K562 (cell line): ENCODE measurements at regions not wholly inside any gene's neighbourhood (a gene's known extent, or its start where the extent isn't known, plus 50 kb on each side); places are given as distances from the start of the nearest gene placed in this dataset.

Experiments used
- ATAC-seq: fragments of 200-7000 bp; cut with Tn5 transposase; 3 replicates; pipeline ENCODE4 v1.9.1; 2020; ENCODE audit warnings: moderate library complexity
- BruUV-seq: library from RNA; stranded (reverse); fragments of 400-500 nt; replicated peaks from 2 replicates; lab custom pipeline; 2021; lab: Mats Ljungman, UMichigan
- CTCF ChIA-PET: fragments of 300-600 bp; formaldehyde crosslinking; extraction: SDS; loops from one replicate; lab custom pipeline; 2021; ENCODE audit warnings: low intra/inter-chr PET ratio; lab: Yijun Ruan, JAX
- POLR2A ChIA-PET: fragments of 300-600, 350-650 bp; sonication (Branson Sonifier 250); formaldehyde crosslinking; extraction: SDS; loops from one replicate; lab custom pipeline; 2021; ENCODE audit warnings: antibody characterized with exemption, inconsistent platforms; lab: Yijun Ruan, JAX
- DNase-seq, 4 experiments: peaks; one replicate each; pipeline versions ENCODE4 v3.0.0 to v3.0.0-alpha.2; 2011 to 2018; ENCODE audit warnings: low spot score in 3 of 4, mixed read lengths in 3 of 4; ENCODE audit errors: extremely low read depth in 1 of 4
- FAIRE-seq: peaks from 2 replicates; lab custom pipeline; 2011; peaks lifted over from hg19 to GRCh38; lab: Jason Lieb, UNC
- H2AFZ ChIP-seq: 2 replicates; pipeline ENCODE4 v1.6.0; 2011; ENCODE audit warnings: low read depth, low read length, control low read depth, inconsistent platforms
- H3K27ac ChIP-seq: fragments of 200-600 bp; 3 replicates; pipeline ENCODE4 v1.8.0; 2011; ENCODE audit warnings: low read depth, mild to moderate bottlenecking, control low read depth, inconsistent platforms, low read length, moderate library complexity, mixed read lengths; ENCODE audit errors: extremely low read depth
- H3K27me3 ChIP-seq, 2 experiments: fragments of 300-600 bp in 1 of 2; 2 replicates in 1 of 2; 3 replicates in 1 of 2; pipeline versions ENCODE4 v1.6.0 to v1.8.0; 2011; ENCODE audit warnings: inconsistent platforms in 2 of 2, low read length in 2 of 2, mild to moderate bottlenecking in 1 of 2, mixed read lengths in 1 of 2, moderate library complexity in 1 of 2; ENCODE audit not compliant: control insufficient read depth in 2 of 2, insufficient read depth in 2 of 2
- H3K36me3 ChIP-seq: fragments of 300-600 bp; 3 replicates; pipeline ENCODE4 v1.8.0; 2011; ENCODE audit warnings: mild to moderate bottlenecking, low read length, inconsistent platforms; ENCODE audit not compliant: control insufficient read depth, insufficient read depth
- H3K4me1 ChIP-seq, 2 experiments: fragments of 200-600 bp in 1 of 2; replicated peaks in 1 of 2; 2 replicates in 1 of 2; 3 replicates in 1 of 2; pipeline versions ENCODE4 v1.5.1 to v1.8.0; 2011; ENCODE audit warnings: inconsistent platforms in 2 of 2, low read length in 2 of 2, mild to moderate bottlenecking in 1 of 2, mixed read lengths in 1 of 2, moderate library complexity in 1 of 2; ENCODE audit not compliant: control insufficient read depth in 2 of 2, insufficient read depth in 2 of 2
- H3K4me2 ChIP-seq: 2 replicates; pipeline ENCODE4 v1.6.1; 2011; ENCODE audit warnings: low read length, control low read depth, inconsistent platforms, mixed read lengths; ENCODE audit not compliant: insufficient read depth
- H3K4me3 ChIP-seq: fragments of 200-600 bp; sonication (generic), shearing (Covaris generic); 2 replicates; pipeline ENCODE4 v1.5.1; 2016; ENCODE audit warnings: control low read depth, inconsistent platforms
- H3K79me2 ChIP-seq: fragments of 200-600 bp; 3 replicates; pipeline ENCODE4 v1.8.0; 2011; ENCODE audit warnings: low read length, inconsistent platforms; ENCODE audit not compliant: control insufficient read depth, insufficient read depth
- H3K9ac ChIP-seq, 2 experiments: 2 replicates each; pipeline versions ENCODE4 v1.6.0 to v1.6.1; 2011; ENCODE audit warnings: low read depth in 2 of 2, low read length in 2 of 2, control low read depth in 1 of 2, inconsistent platforms in 1 of 2, mild to moderate bottlenecking in 1 of 2, mixed read lengths in 1 of 2; ENCODE audit not compliant: insufficient read depth in 1 of 2
- H3K9me1 ChIP-seq: one replicate; pipeline ENCODE4 v1.6.0; 2011; ENCODE audit warnings: inconsistent platforms, mild to moderate bottlenecking, low read length, moderate library complexity; ENCODE audit not compliant: control insufficient read depth, insufficient read depth
- H3K9me3 ChIP-seq: replicated peaks from 2 replicates; pipeline ENCODE4 v1.5.1; 2011; ENCODE audit warnings: low read depth, low read length, inconsistent platforms; ENCODE audit not compliant: control insufficient read depth, insufficient read depth
- H4K20me1 ChIP-seq: replicated peaks from 2 replicates; pipeline ENCODE4 v1.6.1; 2011; ENCODE audit warnings: low read length, inconsistent platforms, mixed read lengths; ENCODE audit not compliant: control insufficient read depth, insufficient read depth
- ATF3 ChIP-seq, 2 experiments: fragments of 450-650 bp in 1 of 2; sonication (generic) in 1 of 2; formaldehyde crosslinking in 1 of 2; IDR thresholded peaks in 1 of 2; conservative IDR thresholded peaks in 1 of 2; 2 replicates each; pipeline versions ENCODE4 v1.6.1 to v1.8.1; 2016 to 2023; ENCODE audit warnings: mild to moderate bottlenecking in 2 of 2, moderate library complexity in 2 of 2, inconsistent platforms in 1 of 2, missing genetic modification reagents in 1 of 2
- CBFA2T2 ChIP-seq: fragments of 450-650 bp; conservative IDR thresholded peaks from 2 replicates; pipeline ENCODE4 v1.6.1; 2017; ENCODE audit warnings: mild to moderate bottlenecking
- E2F4 ChIP-seq: sonication (generic); formaldehyde crosslinking; IDR thresholded peaks from 2 replicates; pipeline ENCODE4 v1.8.0; 2022; ENCODE audit warnings: mild to moderate bottlenecking, low read depth, missing genetic modification reagents
- GABPB2 ChIP-seq: fragments of 250-450 bp; sonication (Bioruptor Pico); conservative IDR thresholded peaks from 2 replicates; pipeline ENCODE4 v1.5.1; 2021; ENCODE audit warnings: mild to moderate bottlenecking
- HNRNPLL ChIP-seq: fragments of 200-400 bp; formaldehyde crosslinking; IDR thresholded peaks from 2 replicates; pipeline ENCODE4 v1.6.1; 2017; ENCODE audit warnings: low read length, low read depth, mild to moderate bottlenecking; ENCODE audit not compliant: poor library complexity, severe bottlenecking
- HOXB6 ChIP-seq: fragments of 250-450 bp; sonication (Bioruptor Pico); IDR thresholded peaks from 2 replicates; pipeline ENCODE4 v1.5.1; 2022; ENCODE audit warnings: mild to moderate bottlenecking, borderline replicate concordance
- MEIS2 ChIP-seq: fragments of 450-650 bp; IDR thresholded peaks from 2 replicates; pipeline ENCODE4 v1.6.1; 2014; ENCODE audit warnings: mild to moderate bottlenecking; ENCODE audit not compliant: partially characterized antibody
- MTA3 ChIP-seq: fragments of 450-650 bp; formaldehyde crosslinking; IDR thresholded peaks from 2 replicates; pipeline ENCODE4 v1.6.1; 2017; ENCODE audit warnings: mild to moderate bottlenecking, borderline replicate concordance
- MYNN ChIP-seq, 2 experiments: sonication (generic); formaldehyde crosslinking in 1 of 2; IDR thresholded peaks; 2 replicates each; pipeline versions ENCODE4 v1.5.0 to v1.6.1; 2016 to 2020; ENCODE audit warnings: antibody characterized with exemption in 1 of 2, missing genetic modification reagents in 1 of 2
- RAD21 ChIP-seq, 2 experiments: fragments of 250-450 bp in 1 of 2; fragments of 450-650 bp in 1 of 2; sonication (Bioruptor Pico) in 1 of 2; formaldehyde crosslinking in 1 of 2; IDR thresholded peaks in 1 of 2; conservative IDR thresholded peaks in 1 of 2; 2 replicates each; pipeline versions ENCODE4 v1.4.0 to v1.8.0; 2020 to 2022; ENCODE audit warnings: mild to moderate bottlenecking in 2 of 2, moderate library complexity in 1 of 2
- SAP30 ChIP-seq: fragments of 200-600 bp; sonication (generic); IDR thresholded peaks from 2 replicates; pipeline ENCODE4 v1.6.1; 2012; ENCODE audit warnings: borderline replicate concordance, low read depth, mild to moderate bottlenecking, moderate library complexity, low read length, control low read depth, inconsistent platforms; ENCODE audit not compliant: insufficient read depth, poor library complexity, severe bottlenecking
- ZBTB11 ChIP-seq, 3 experiments: fragments of 200-800 bp in 1 of 3; fragments of 250-450 bp in 1 of 3; fragments of 450-650 bp in 1 of 3; sonication (Bioruptor Pico) in 1 of 3; sonication (Bioruptor generic) in 1 of 3; formaldehyde crosslinking in 1 of 3; IDR thresholded peaks; 2 replicates each; pipeline versions ENCODE4 v1.6.1 to v1.8.0; 2016 to 2022; ENCODE audit warnings: mild to moderate bottlenecking in 2 of 3, missing genetic modification characterization in 2 of 3, missing compliant biosample characterization in 1 of 3, moderate library complexity in 1 of 3
- in situ Hi-C: fragments of 300-500 bp; cut with MboI; formaldehyde crosslinking; loops from 4 replicates; pipeline ENCODE4 v1.15.0; 2018; ENCODE audit warnings: inconsistent platforms, mixed read lengths
- intact Hi-C: fragments of 100-400 bp; cut with micrococcal nuclease; formaldehyde crosslinking; loops from 2 replicates; pipeline ENCODE4 v1.14.2; 2022
- TF ChIP-seq, protein P1 (sequence below): fragments of 450-650 bp; conservative IDR thresholded peaks from 2 replicates; pipeline ENCODE4 v1.6.1; 2016; ENCODE audit warnings: missing genetic modification characterization, low read depth, mild to moderate bottlenecking, missing compliant biosample characterization, moderate library complexity
- TF ChIP-seq, protein P2 (sequence below): sonication (generic); formaldehyde crosslinking; IDR thresholded peaks from 2 replicates; pipeline ENCODE4 v1.9.0; 2022; ENCODE audit warnings: mild to moderate bottlenecking, missing genetic modification reagents

DNA sequence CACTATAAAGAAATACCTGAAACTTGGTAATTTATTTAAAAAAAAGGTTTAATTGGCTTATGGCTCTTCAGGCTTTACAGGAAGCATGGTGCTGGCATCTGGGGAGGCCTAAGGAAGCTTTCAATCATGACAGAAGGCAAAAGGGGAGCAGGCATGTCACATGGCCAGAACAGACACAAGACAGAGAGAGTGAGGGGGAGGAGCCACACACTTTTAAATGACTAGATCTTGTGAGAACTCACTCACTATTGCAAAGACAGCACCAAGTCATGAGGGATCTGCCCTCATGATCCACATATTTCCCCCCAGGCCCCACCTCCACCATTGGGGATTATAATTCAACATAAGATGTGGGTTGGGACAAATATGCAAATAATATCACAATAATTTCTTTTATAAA is 355.6 kb downstream of the DAD1 start:
- Histone ChIP-seq H3K9ac (no peak overlapping the region), H3K4me3 (no peak overlapping the region), H2AFZ (no peak overlapping the region), H3K27me3 (no peaks in the 10 kb centered on the region), H3K9me3 (no peaks in the 10 kb centered on the region), H3K27ac (no peak overlapping the region), H4K20me1 (no peaks in the 10 kb centered on the region), H3K36me3 (no peaks in the 10 kb centered on the region), H3K4me1 (no peaks in the 10 kb centered on the region), H3K9me1 (no peaks in the 10 kb centered on the region), H3K79me2 (no peaks in the 10 kb centered on the region), H3K4me2 (no peak overlapping the region)
- FAIRE-seq: no peak
- intact Hi-C loops: no loop called here
- CTCF ChIA-PET: no interaction called here
- no peak for ATAC-seq
- POLR2A ChIA-PET: no interaction called here
- DNase-seq: no peak
- BruUV-seq: no TSS peak
- in situ Hi-C loops: no loop called here
- TF ChIP-seq HNRNPLL (no peak), GABPB2 (CRISPR knock-in tag) (no peak), CBFA2T2 (no peak), ATF3 (IDR thresholded peaks at IDR 0.05) (no peak), ATF3 (CRISPR knock-in tag; conservative IDR thresholded peaks at IDR 0.05) (no peak), MEIS2 (no peak), RAD21 (CRISPR knock-in tag; conservative IDR thresholded peaks at IDR 0.05 in 1 of 2, IDR thresholded peaks at IDR 0.05 in 1 of 2) (no peak), MYNN (IDR thresholded peaks at IDR 0.05) (no peak), MYNN (CRISPR knock-in tag; IDR thresholded peaks at IDR 0.05) (no peak), SAP30 (no peak), HOXB6 (no peak), E2F4 (CRISPR knock-in tag) (no peak), ZBTB11 (CRISPR knock-in tag; IDR thresholded peaks at IDR 0.05) (no peak), MTA3 (no peak)
- TF ChIP-seq, protein P1, sequence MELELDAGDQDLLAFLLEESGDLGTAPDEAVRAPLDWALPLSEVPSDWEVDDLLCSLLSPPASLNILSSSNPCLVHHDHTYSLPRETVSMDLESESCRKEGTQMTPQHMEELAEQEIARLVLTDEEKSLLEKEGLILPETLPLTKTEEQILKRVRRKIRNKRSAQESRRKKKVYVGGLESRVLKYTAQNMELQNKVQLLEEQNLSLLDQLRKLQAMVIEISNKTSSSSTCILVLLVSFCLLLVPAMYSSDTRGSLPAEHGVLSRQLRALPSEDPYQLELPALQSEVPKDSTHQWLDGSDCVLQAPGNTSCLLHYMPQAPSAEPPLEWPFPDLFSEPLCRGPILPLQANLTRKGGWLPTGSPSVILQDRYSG (tag): no peak
- TF ChIP-seq, protein P2, sequence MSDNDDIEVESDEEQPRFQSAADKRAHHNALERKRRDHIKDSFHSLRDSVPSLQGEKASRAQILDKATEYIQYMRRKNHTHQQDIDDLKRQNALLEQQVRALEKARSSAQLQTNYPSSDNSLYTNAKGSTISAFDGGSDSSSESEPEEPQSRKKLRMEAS: no peak
